Endodermal cell (in vitro differentiated cells): ENCODE measurements at regions not wholly inside any gene's neighbourhood (a gene's known extent, or its start where the extent isn't known, plus 50 kb on each side); places are given as distances from the start of the nearest gene placed in this dataset.

Experiments used
- DNase-seq: peaks from one replicate; pipeline ENCODE4 v3.0.0-alpha.2; 2017
- H3K27ac ChIP-seq: 2 replicates; pipeline ENCODE4 v1.5.1; 2013; ENCODE audit warnings: mild to moderate bottlenecking, low read depth, low read length, moderate library complexity
- H3K27me3 ChIP-seq: 2 replicates; pipeline ENCODE4 v1.6.1; 2013; ENCODE audit warnings: mild to moderate bottlenecking, low read length, moderate library complexity; ENCODE audit not compliant: insufficient read depth, control insufficient read depth, poor library complexity, severe bottlenecking
- H3K36me3 ChIP-seq: 2 replicates; pipeline ENCODE4 v1.7.0; 2013; ENCODE audit warnings: mild to moderate bottlenecking, low read length, moderate library complexity; ENCODE audit not compliant: control insufficient read depth, insufficient read depth
- H3K4me1 ChIP-seq: one replicate; pipeline ENCODE4 v1.7.0; 2013; ENCODE audit warnings: low read length; ENCODE audit not compliant: control insufficient read depth, insufficient read depth
- H3K4me3 ChIP-seq: 2 replicates; pipeline ENCODE4 v1.5.1; 2013; ENCODE audit warnings: mild to moderate bottlenecking, low read length, moderate library complexity
- H3K9ac ChIP-seq: 2 replicates; pipeline ENCODE4 v1.6.1; 2013; ENCODE audit warnings: mild to moderate bottlenecking, low read length, moderate library complexity; ENCODE audit not compliant: poor library complexity, severe bottlenecking; ENCODE audit errors: extremely low read depth
- H3K9me3 ChIP-seq: 2 replicates; pipeline ENCODE4 v1.6.1; 2013; ENCODE audit warnings: mild to moderate bottlenecking, low read length, moderate library complexity; ENCODE audit not compliant: control insufficient read depth
- H3K27ac Mint-ChIP-seq: 2 replicates; pipeline ENCODE4 v1.8.0; 2020; ENCODE audit warnings: mixed read lengths
- H3K27me3 Mint-ChIP-seq: 2 replicates; pipeline ENCODE4 v1.8.0; 2021; ENCODE audit warnings: mild to moderate bottlenecking, mixed read lengths; ENCODE audit not compliant: insufficient read depth
- H3K36me3 Mint-ChIP-seq: 2 replicates; pipeline ENCODE4 v1.8.0; 2020; ENCODE audit warnings: low read depth, mixed read lengths
- H3K4me1 Mint-ChIP-seq: 2 replicates; pipeline ENCODE4 v1.8.0; 2020; ENCODE audit warnings: mixed read lengths
- H3K4me3 Mint-ChIP-seq: 2 replicates; pipeline ENCODE4 v1.8.0; 2020; ENCODE audit warnings: mild to moderate bottlenecking, moderate library complexity, mixed read lengths
- H3K9me3 Mint-ChIP-seq: 2 replicates; pipeline ENCODE4 v1.8.0; 2020; ENCODE audit warnings: mild to moderate bottlenecking, mixed read lengths
- whole genome bisulfite sequencing, 2 experiments: methylation state at CpG; one replicate each; pipeline versions ENCODE4 v1.1.5 to v1.1.7; 2013; ENCODE audit warnings: missing lambda C conversion rate in 2 of 2, mixed read lengths in 1 of 2; ENCODE audit not compliant: insufficient coverage in 1 of 2, insufficient read length in 1 of 2; 5-methylcytosine and 5-hydroxymethylcytosine counted together
- TF ChIP-seq, protein P1 (sequence below): fragments of 200-600 bp; sonication (generic); conservative IDR thresholded peaks from 2 replicates; pipeline ENCODE4 v1.5.0; 2021; ENCODE audit warnings: antibody characterized with exemption, mild to moderate bottlenecking

DNA sequence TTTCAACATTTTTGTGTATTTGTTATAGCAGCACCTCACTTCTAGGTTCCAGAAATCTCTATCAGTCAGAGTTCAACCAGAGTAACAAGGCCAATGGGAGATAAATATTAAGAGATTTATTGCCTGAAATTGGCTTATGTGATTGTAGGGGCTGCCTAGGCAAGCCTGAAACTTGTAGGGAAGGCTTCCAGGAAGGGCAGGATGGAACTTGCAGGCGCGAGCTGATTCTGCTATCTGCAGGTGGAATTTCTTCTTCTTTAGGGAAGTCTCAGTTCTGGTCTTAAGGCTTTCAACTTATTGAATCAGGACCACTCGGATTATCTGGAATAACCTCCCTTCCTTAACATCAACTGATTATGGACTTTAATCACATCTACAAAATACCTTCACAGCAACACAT is 199.5 kb upstream of the NLRP1 start:
- Mint-ChIP-seq H3K27ac (no peak overlapping the region), H3K4me1 (no peaks in the 10 kb centered on the region), H3K27me3 (peaks cover 19% of the 10 kb centered on the region), H3K36me3 (no peaks in the 10 kb centered on the region), H3K4me3 (no peak overlapping the region), H3K9me3 (peaks cover 16% of the 10 kb centered on the region)
- Histone ChIP-seq H3K27ac (no peak overlapping the region), H3K27me3 (no peaks in the 10 kb centered on the region), H3K9ac (no peak overlapping the region), H3K36me3 (no peaks in the 10 kb centered on the region), H3K4me3 (no peak overlapping the region), H3K4me1 (no peaks in the 10 kb centered on the region), H3K9me3 (peaks cover 12% of the 10 kb centered on the region)
- WGBS, 2 experiments: 76 to 86% methylated on average over 3 of the region's 3 CpGs
- TF ChIP-seq, protein P1, sequence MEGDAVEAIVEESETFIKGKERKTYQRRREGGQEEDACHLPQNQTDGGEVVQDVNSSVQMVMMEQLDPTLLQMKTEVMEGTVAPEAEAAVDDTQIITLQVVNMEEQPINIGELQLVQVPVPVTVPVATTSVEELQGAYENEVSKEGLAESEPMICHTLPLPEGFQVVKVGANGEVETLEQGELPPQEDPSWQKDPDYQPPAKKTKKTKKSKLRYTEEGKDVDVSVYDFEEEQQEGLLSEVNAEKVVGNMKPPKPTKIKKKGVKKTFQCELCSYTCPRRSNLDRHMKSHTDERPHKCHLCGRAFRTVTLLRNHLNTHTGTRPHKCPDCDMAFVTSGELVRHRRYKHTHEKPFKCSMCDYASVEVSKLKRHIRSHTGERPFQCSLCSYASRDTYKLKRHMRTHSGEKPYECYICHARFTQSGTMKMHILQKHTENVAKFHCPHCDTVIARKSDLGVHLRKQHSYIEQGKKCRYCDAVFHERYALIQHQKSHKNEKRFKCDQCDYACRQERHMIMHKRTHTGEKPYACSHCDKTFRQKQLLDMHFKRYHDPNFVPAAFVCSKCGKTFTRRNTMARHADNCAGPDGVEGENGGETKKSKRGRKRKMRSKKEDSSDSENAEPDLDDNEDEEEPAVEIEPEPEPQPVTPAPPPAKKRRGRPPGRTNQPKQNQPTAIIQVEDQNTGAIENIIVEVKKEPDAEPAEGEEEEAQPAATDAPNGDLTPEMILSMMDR: no peak
- DNase-seq: no peak

DNA sequence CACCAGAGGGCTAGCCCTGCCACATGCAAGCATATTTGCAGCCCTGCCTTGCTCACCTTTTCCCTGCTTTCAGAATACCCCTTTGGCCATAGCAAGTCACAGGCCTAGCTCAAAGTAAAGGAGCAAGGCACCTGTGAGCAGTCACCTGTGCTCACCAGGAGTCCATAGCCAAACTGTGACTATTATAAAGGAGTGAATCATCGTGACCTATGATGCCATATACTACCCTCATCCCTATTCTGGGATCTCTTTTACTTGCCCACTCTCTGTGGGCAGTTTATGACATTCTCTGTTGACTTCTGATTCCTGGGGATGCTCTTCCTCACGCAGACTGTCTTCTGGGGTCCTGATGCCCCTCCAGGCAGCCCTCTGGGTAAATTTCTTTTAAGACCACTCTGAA is 200.5 kb upstream of the NLRP1 start:
- H3K4me3 ChIP-seq: no peak overlapping the region
- no peak for DNase-seq
- 93 to 100% methylated on average over 2 of the region's 2 CpGs for WGBS, 2 experiments
- Mint-ChIP-seq H3K27me3 (peaks cover 19% of the 10 kb centered on the region), H3K36me3 (no peaks in the 10 kb centered on the region), H3K4me3 (no peak overlapping the region), H3K4me1 (no peaks in the 10 kb centered on the region), H3K9me3 (peaks cover 16% of the 10 kb centered on the region), H3K27ac (no peak overlapping the region)
- TF ChIP-seq, protein P1: no peak
- no peak overlapping the region for H3K27ac ChIP-seq
- H3K27me3 ChIP-seq: no peaks in the 10 kb centered on the region
- H3K36me3 ChIP-seq: no peaks in the 10 kb centered on the region
- H3K4me1 ChIP-seq: no peaks in the 10 kb centered on the region
- no peak overlapping the region for H3K9ac ChIP-seq
- H3K9me3 ChIP-seq: peaks cover 12% of the 10 kb centered on the region

DNA sequence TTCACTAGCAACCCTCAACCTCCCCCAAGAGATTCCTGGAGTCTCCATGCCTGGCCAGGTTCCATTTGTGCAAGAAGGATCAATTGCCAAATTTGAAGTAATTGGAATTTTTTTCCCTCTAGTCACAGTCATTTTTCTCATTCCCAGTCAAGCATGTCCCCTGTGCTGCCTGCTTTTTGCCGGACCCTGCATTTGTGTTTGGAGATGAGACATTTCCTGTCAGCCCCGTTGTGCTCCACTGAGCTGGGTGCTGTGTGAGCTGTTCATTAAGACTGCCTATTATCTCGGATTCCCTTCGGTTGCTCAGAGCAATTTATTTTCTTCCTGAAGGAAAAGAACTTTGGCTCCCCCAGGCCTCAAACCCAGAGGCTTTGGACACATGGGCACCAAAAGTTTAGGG is 201.0 kb upstream of the NLRP1 start:
- Histone ChIP-seq H3K27me3 (no peaks in the 10 kb centered on the region), H3K36me3 (no peaks in the 10 kb centered on the region), H3K9me3 (peaks cover 12% of the 10 kb centered on the region), H3K9ac (no peak overlapping the region), H3K27ac (no peak overlapping the region), H3K4me1 (no peaks in the 10 kb centered on the region), H3K4me3 (no peak overlapping the region)
- H3K36me3 Mint-ChIP-seq: no peaks in the 10 kb centered on the region
- 55 to 79% methylated on average over 3 to 4 of the region's 4 CpGs for WGBS, 2 experiments
- no peak overlapping the region for H3K4me3 Mint-ChIP-seq
- DNase-seq: no peak
- TF ChIP-seq, protein P1: no peak
- H3K27me3 Mint-ChIP-seq: peaks cover 25% of the 10 kb centered on the region
- peaks cover 16% of the 10 kb centered on the region for H3K9me3 Mint-ChIP-seq
- H3K27ac Mint-ChIP-seq: no peak overlapping the region
- no peaks in the 10 kb centered on the region for H3K4me1 Mint-ChIP-seq
